Adrenal gland (tissue), 9 donors: ENCODE measurements at regions not wholly inside any gene's neighbourhood (a gene's known extent, or its start where the extent isn't known, plus 50 kb on each side); places are given as distances from the start of the nearest gene placed in this dataset.

Experiments
- DNase-seq, 7 donors: peaks; one replicate each; pipeline ENCODE4 v3.0.0-alpha.2; 2019 to 2020
- H3K27ac ChIP-seq, 5 donors: fragments of 200-600 bp; sonication (generic) in 4 of 5; 1 replicate in 3 of 5; 2 replicates in 2 of 5; pipeline versions ENCODE4 v1.5.1 to v1.8.0; 2016 to 2020; ENCODE audit warnings: mild to moderate bottlenecking in 1 of 5
- H3K27me3 ChIP-seq: fragments of 200-600 bp; 2 replicates; pipeline ENCODE4 v1.8.0; 2021
- H3K36me3 ChIP-seq, 2 donors: fragments of 200-600 bp; replicated peaks in 1 of 2; 1 replicate in 1 of 2; 2 replicates in 1 of 2; pipeline versions ENCODE4 v1.5.1 to v1.8.0; 2018 to 2022
- H3K4me1 ChIP-seq, 2 donors: fragments of 200-600 bp; replicated peaks in 1 of 2; 1 replicate in 1 of 2; 2 replicates in 1 of 2; pipeline versions ENCODE4 v1.5.1 to v1.8.0; 2018 to 2021
- H3K4me3 ChIP-seq, 4 donors: fragments of 200-600 bp; sonication (generic) in 3 of 4; one replicate each; pipeline ENCODE4 v1.5.1; 2016 to 2018
- H3K9me3 ChIP-seq, 3 donors: fragments of 200-600 bp; sonication (generic) in 1 of 3; replicated peaks in 1 of 3; 1 replicate in 2 of 3; 2 replicates in 1 of 3; pipeline versions ENCODE4 v1.5.1 to v1.8.0; 2016 to 2021
- POLR2A ChIP-seq, 2 donors: fragments of 450-650 bp; IDR thresholded peaks; one replicate each; pipeline ENCODE4 v1.6.1; 2017; ENCODE audit warnings: antibody characterized with exemption in 2 of 2, mild to moderate bottlenecking in 2 of 2, moderate library complexity in 1 of 2
- WGBS, 4 donors: extraction: QIAGEN DNeasy Blood & Tissue Kit in 2 of 4; methylation state at CpG; one replicate each; pipeline versions ENCODE4 v1.1.5 to v1.1.7; 2013 to 2017; 5-methylcytosine and 5-hydroxymethylcytosine counted together
- intact Hi-C, 2 donors: fragments of 100-400 bp; cut with DNase I; formaldehyde crosslinking; loops; one replicate each; pipeline versions ENCODE4 v1.14.1 to v1.15.0; 2022 to 2023
- TF ChIP-seq, protein P1 (sequence below), 6 experiments: fragments of 450-650 bp in 4 of 6; fragments of 200-600 bp in 2 of 6; sonication (generic) in 1 of 6; IDR thresholded peaks; 1 replicate in 5 of 6; 2 replicates in 1 of 6; pipeline versions ENCODE4 v1.5.1 to v1.8.0; 2016 to 2021; ENCODE audit warnings: antibody characterized with exemption in 6 of 6, mild to moderate bottlenecking in 2 of 6, moderate library complexity in 1 of 6
- donor health status: healthy with polysubstance abuse.
- donor health status: Bipolar disorder and iron deficiency.
- donor health status: DM: yes; HTN: yes; CAD: no.
- donor health status: DM: no; HTN: no; CAD: no.
- donor health status: DM: no; HTN: no; CAD: no.

DNA sequence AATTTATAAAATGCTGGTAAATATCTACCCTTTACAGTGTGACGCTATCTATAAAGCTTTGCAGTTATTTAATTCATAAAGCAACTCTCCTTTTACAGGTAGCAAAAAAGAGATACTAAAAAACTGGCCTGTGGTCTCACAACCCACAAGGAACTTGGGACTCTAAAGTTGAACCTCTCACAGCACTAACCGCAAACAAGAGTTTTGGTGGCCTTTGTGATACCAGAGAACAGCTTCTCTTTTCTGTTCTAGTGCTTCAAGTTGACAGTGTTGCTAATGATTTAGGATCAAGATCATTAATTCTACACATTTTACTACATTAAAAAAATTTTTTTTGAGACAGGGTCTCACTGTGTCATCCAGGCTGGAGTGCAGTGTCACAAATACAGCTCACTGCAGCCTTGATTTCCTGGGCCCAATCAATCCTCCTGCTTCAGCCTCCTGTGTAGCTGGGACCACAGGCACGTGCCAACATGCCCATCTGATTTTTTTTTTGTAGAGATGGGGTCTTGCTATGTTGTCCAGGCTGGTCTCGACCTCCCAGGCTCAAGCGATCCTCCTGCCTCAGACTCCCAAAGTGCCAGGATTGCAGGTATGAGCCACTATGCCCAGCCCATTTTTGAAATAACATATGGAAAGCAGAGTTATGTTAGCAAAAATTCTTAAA, 56.0 kb upstream of the ST8SIA6 start:
- Histone ChIP-seq H3K27me3 (no peaks in the 10 kb centered on the region), H3K4me1 (no peaks in the 10 kb centered on the region), H3K4me3 (no peak overlapping the region), H3K9me3 (no peaks in the 10 kb centered on the region), H3K36me3 (no peaks in the 10 kb centered on the region), H3K27ac (no peak overlapping the region)
- WGBS, 4 donors = 68 to 83% (median 71%) methylated on average over 5 of the region's 5 CpGs
- intact Hi-C loops = no loop called here
- no peak for TF ChIP-seq POLR2A (IDR thresholded peaks at IDR 0.05)
- no peak for DNase-seq

DNA sequence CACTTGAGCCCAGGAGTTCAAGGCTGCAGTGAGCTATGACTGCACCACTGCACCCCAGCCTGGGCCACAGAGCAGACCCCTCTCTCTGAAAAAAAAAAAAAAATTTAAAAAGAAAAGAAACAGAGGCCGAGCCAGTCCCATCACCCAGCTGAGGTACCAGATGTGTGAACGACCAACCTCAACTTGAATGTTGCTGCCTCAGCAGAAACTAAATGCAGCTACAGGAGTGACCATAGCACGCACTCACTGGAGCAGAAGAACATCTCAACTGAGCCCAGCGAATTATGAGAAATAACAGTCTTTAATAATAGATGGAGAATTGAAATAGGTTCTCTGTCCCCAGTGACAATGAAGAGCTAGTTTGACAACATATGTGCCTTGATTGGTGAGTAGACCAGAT, 53.1 kb upstream of the ST8SIA6 start:
- no peak for TF ChIP-seq POLR2A (IDR thresholded peaks at IDR 0.05)
- TF ChIP-seq, protein P1, sequence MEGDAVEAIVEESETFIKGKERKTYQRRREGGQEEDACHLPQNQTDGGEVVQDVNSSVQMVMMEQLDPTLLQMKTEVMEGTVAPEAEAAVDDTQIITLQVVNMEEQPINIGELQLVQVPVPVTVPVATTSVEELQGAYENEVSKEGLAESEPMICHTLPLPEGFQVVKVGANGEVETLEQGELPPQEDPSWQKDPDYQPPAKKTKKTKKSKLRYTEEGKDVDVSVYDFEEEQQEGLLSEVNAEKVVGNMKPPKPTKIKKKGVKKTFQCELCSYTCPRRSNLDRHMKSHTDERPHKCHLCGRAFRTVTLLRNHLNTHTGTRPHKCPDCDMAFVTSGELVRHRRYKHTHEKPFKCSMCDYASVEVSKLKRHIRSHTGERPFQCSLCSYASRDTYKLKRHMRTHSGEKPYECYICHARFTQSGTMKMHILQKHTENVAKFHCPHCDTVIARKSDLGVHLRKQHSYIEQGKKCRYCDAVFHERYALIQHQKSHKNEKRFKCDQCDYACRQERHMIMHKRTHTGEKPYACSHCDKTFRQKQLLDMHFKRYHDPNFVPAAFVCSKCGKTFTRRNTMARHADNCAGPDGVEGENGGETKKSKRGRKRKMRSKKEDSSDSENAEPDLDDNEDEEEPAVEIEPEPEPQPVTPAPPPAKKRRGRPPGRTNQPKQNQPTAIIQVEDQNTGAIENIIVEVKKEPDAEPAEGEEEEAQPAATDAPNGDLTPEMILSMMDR (IDR thresholded peaks at IDR 0.05) = no peak
- WGBS, 4 donors = 80 to 83% (median 83%) methylated on average over 4 of the region's 4 CpGs
- no peaks in the 10 kb centered on the region for H3K27me3 ChIP-seq
- intact Hi-C loops = no loop called here
- DNase-seq = no peak
- H3K27ac ChIP-seq = no peak overlapping the region
- H3K9me3 ChIP-seq = no peaks in the 10 kb centered on the region
- H3K4me1 ChIP-seq = no peaks in the 10 kb centered on the region
- H3K4me3 ChIP-seq = no peak overlapping the region
- H3K36me3 ChIP-seq = no peaks in the 10 kb centered on the region

DNA sequence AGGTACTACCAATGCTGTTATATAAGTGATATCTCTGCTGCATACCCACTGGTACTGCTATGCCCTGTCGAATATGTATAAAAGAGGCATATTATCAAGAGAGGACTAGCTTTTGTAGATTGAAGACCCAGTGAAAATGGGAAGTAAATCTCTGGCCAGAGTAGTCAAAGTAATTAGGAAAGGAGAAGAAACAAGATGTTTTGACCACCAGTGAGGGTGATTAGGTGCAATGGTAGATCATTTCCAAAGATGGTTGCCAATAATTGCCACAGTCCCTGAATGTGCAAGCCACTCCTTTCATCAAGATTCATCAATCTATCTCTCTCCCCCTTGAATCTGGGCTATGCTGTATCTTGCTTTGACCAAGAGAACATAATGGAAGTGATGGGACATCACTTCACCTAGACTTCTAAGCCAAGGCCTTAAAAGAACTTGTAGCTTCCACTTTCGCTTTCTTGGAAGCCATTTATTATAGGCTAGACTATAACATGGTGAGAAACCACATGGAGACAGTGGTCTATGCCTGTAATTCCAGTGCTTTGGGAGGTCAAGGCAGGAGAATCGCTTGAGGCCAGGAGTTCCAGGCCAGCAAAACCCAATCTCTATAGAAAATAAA, 52.6 kb upstream of the ST8SIA6 start:
- no peaks in the 10 kb centered on the region for H3K4me1 ChIP-seq
- H3K9me3 ChIP-seq = no peaks in the 10 kb centered on the region
- H3K27me3 ChIP-seq = no peaks in the 10 kb centered on the region
- no peak overlapping the region for H3K4me3 ChIP-seq
- no peak for DNase-seq
- H3K27ac ChIP-seq = no peak overlapping the region
- H3K36me3 ChIP-seq = no peaks in the 10 kb centered on the region
- WGBS, 4 donors = 81 to 92% (median 85%) methylated on average over 3 of the region's 3 CpGs
- no peak for TF ChIP-seq POLR2A (IDR thresholded peaks at IDR 0.05)
- TF ChIP-seq, protein P1 (IDR thresholded peaks at IDR 0.05) = no peak
- intact Hi-C loops = no loop called here

DNA sequence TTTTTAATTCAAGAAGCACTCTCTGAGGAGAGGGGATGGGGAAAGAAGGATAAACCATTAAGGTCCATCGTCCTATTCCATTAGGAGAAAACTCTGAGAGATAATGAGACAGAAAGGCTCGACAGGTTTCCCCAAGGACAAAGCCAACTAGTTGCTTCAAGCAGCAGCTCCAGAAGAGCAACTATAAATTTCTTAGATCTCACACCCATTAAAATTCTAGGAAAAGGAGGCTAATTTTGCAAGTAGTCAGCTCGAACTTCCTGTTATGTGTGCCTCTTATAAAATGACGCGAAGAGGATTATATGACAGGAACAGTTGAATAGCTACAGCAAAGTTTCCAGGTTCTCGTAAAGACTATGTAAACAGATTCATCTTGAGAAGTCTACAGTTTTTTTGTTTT, 52.0 kb upstream of the ST8SIA6 start:
- H3K27me3 ChIP-seq = no peaks in the 10 kb centered on the region
- no peak overlapping the region for H3K27ac ChIP-seq
- H3K4me1 ChIP-seq = no peaks in the 10 kb centered on the region
- TF ChIP-seq, protein P1 (IDR thresholded peaks at IDR 0.05) = no peak
- TF ChIP-seq POLR2A (IDR thresholded peaks at IDR 0.05) = no peak
- DNase-seq = no peak
- no peaks in the 10 kb centered on the region for H3K9me3 ChIP-seq
- 61 to 71% (median 67%) methylated on average over 6 of the region's 6 CpGs for WGBS, 4 donors
- H3K36me3 ChIP-seq = no peaks in the 10 kb centered on the region
- no peak overlapping the region for H3K4me3 ChIP-seq
- intact Hi-C loops = no loop called here
